ENCODE measurements at regions not wholly inside any gene's neighbourhood (a gene's known extent, or its start where the extent isn't known, plus 50 kb on each side); places are given as distances from the start of the nearest gene placed in this dataset.

- H3K4me3 ChIP-seq (ENCODE audit: low read depth, low read length) = no peak overlapping the region
- TF ChIP-seq, protein P1, sequence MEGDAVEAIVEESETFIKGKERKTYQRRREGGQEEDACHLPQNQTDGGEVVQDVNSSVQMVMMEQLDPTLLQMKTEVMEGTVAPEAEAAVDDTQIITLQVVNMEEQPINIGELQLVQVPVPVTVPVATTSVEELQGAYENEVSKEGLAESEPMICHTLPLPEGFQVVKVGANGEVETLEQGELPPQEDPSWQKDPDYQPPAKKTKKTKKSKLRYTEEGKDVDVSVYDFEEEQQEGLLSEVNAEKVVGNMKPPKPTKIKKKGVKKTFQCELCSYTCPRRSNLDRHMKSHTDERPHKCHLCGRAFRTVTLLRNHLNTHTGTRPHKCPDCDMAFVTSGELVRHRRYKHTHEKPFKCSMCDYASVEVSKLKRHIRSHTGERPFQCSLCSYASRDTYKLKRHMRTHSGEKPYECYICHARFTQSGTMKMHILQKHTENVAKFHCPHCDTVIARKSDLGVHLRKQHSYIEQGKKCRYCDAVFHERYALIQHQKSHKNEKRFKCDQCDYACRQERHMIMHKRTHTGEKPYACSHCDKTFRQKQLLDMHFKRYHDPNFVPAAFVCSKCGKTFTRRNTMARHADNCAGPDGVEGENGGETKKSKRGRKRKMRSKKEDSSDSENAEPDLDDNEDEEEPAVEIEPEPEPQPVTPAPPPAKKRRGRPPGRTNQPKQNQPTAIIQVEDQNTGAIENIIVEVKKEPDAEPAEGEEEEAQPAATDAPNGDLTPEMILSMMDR (IDR thresholded peaks at IDR 0.05; ENCODE audit: low read depth, low read length) = no peak
Measured at GRCh38 chr2:137729305-137729704, 235.0 kb upstream of the HNMT start.

DNA sequence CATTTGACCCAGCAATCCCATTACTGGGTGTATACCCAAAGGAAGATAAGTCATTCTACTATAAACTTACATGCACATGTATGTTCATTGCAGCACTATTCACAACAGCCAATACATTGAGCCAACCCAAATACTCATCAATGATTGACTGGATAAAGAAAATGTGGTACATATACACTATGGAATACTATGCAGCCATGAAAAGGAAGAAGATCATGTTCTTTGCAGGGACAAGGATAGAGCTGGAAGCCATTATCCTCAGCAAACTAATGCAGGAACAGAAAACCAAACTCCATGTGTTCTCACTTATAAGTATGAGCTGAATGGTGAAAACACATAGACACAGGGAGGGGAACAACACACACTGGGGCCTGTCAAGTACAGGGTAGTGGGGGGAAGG lies 226.7 kb upstream of the HNMT start:
- H3K4me3 ChIP-seq (ENCODE audit: low read depth, low read length) = no peak overlapping the region
- TF ChIP-seq, protein P1 (IDR thresholded peaks at IDR 0.05; ENCODE audit: low read depth, low read length) = no peak

- TF ChIP-seq, protein P1 (IDR thresholded peaks at IDR 0.05; ENCODE audit: low read depth, low read length) = no peak
- no peak overlapping the region for H3K4me3 ChIP-seq (ENCODE audit: low read depth, low read length)
Measured at GRCh38 chr2:137741784-137742362, 222.4 kb upstream of the HNMT start.

DNA sequence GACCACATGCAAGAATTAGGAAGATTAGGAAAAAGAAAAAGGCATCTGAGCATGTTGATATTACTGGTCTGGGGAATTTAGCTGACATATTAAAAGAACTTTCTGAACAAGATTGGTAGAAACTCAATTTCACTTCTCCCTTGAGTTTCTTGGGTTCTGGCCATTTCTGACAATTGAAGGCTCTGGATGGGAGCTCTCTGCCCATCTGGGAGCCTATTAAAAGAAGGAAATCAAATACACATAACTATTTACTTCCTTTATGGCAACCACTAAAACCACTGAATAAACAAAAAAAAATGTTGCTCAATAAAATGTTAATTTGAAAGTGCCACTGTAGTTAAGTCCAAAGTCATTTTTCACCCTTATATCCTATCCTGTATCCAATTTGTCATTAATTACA lies 216.8 kb upstream of the HNMT start:
- H3K4me3 ChIP-seq (ENCODE audit: low read depth, low read length) = no peak overlapping the region
- TF ChIP-seq, protein P1 (IDR thresholded peaks at IDR 0.05; ENCODE audit: low read depth, low read length) = no peak

DNA sequence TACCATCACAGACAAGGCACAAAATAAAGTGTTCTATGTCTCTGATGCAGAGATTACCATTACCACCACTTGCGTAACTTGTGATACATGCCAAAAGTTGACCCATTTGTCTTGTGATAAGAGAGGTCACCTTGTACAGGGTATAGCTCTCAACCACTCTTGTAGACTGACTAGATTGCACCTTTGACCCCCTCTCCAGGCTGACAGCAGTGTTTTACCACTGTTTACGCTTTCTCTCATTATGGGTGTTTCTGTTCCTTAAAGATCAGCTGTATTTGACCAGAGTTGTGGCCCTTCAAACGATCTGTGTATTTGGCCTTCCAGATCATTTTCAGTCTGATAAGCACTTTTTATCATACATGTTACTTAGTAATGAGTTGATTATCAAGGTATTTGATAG lies 215.7 kb upstream of the HNMT start:
- TF ChIP-seq, protein P1 (IDR thresholded peaks at IDR 0.05; ENCODE audit: low read depth, low read length) = no peak
- H3K4me3 ChIP-seq (ENCODE audit: low read depth, low read length) = no peak overlapping the region

DNA sequence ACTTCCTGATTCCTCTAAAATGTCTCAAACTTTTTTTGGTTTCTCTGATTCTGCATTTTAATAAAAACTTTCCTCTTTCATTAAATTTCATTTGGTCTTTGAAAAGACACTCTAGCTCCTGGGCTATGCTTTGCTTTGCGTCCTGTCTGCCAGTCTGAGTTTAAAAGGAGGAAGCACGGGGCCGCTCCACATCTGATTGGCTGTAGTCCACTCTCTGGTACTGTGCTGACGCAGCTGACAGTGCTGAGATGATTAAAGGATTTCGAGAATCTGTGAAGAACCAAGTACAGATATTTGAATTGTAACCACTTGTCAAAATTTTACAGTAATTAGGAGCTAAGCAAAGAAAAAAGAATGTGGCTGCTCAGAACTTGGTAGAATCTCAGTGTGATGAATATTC lies 199.6 kb upstream of the HNMT start:
- TF ChIP-seq, protein P1 (IDR thresholded peaks at IDR 0.05; ENCODE audit: low read depth, low read length) = no peak
- H3K4me3 ChIP-seq (ENCODE audit: low read depth, low read length) = no peak overlapping the region

DNA sequence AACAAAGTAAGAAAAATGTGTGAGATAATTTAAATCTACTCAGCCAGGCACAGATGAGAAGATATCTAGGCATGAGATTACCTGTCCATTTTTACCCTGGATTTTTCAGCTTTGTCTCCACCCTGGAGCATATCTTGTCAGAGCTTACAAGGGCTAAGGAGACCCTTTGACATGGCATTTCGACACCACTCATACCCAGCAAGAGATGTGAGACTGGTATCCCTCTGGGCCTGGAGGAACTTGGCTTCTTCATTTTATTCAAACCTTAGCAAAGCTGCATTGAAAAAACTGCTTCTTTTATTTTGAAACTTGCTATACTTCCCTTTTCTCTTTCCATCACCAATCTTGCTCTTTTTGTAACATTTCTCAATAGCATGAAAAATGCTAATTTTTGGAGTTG lies 194.9 kb upstream of the HNMT start:
- TF ChIP-seq, protein P1 (IDR thresholded peaks at IDR 0.05; ENCODE audit: low read depth, low read length) = no peak
- H3K4me3 ChIP-seq (ENCODE audit: low read depth, low read length) = no peak overlapping the region

Data from WI38 (cell line).